HTR-8/SVneo (cell line): ENCODE measurements at regions not wholly inside any gene's neighbourhood (a gene's known extent, or its start where the extent isn't known, plus 50 kb on each side); places are given as distances from the start of the nearest gene placed in this dataset.
"Not testable (repeated sequence)": the region's sequence is repeated elsewhere in the genome, so short reads cannot be mapped to it uniquely, and the experiment has no call there.

Source experiments
- DNase-seq: peaks from one replicate; pipeline ENCODE4 v3.0.0; 2011; ENCODE audit warnings: low spot score, mixed read lengths; ENCODE audit not compliant: insufficient read length
- FAIRE-seq: peaks from 2 replicates; lab custom pipeline; 2011; peaks lifted over from hg19 to GRCh38; lab: Jason Lieb, UNC

- no peak for DNase-seq
- FAIRE-seq, result no peak
Observed at GRCh38 chr3:152208439-152208838, 60.3 kb upstream of the MBNL1 start.

GRCh38 chr3:152209060-152209459 is 59.7 kb upstream of the MBNL1 start:
- DNase-seq (no peak), FAIRE-seq (no peak)

- FAIRE-seq (no peak), DNase-seq (no peak)
Observed at GRCh38 chr3:152209776-152210175, 59.0 kb upstream of the MBNL1 start.

GRCh38 chr3:152210697-152211096 is 58.0 kb upstream of the MBNL1 start:
- FAIRE-seq, result no peak

GRCh38 chr3:152211655-152212054 is 57.1 kb upstream of the MBNL1 start:
- DNase-seq, result no peak
- FAIRE-seq, result no peak

More at GRCh38 chr3:152210697-152211096, 58.0 kb upstream of the MBNL1 start:
- no peak for DNase-seq

- FAIRE-seq (no peak), DNase-seq (no peak)
Observed at GRCh38 chr3:152213203-152213602, 55.5 kb upstream of the MBNL1 start.

GRCh38 chr3:152213938-152214337 is 54.8 kb upstream of the MBNL1 start:
- no peak for FAIRE-seq
- no peak for DNase-seq

- FAIRE-seq, DNase-seq: not testable (repeated sequence)
Observed at GRCh38 chr3:152216960-152217865, 51.5 kb upstream of the MBNL1 start.

- no peak for DNase-seq
- FAIRE-seq, result no peak
Observed at GRCh38 chr3:152218602-152219001, 50.1 kb upstream of the MBNL1 start.
